ENCODE measurements at regions not wholly inside any gene's neighbourhood (a gene's known extent, or its start where the extent isn't known, plus 50 kb on each side); places are given as distances from the start of the nearest gene placed in this dataset.

GRCh38 chr13:22211876-22212275 lies 541.0 kb downstream of the FGF9 start (continued):
- no peak for TF ChIP-seq CHD7 (IDR thresholded peaks at IDR 0.05; ENCODE audit: insufficient replicate concordance, low read length)
